OCI-LY1 (cell line): ENCODE measurements at regions not wholly inside any gene's neighbourhood (a gene's known extent, or its start where the extent isn't known, plus 50 kb on each side); places are given as distances from the start of the nearest gene placed in this dataset.

Source experiments
- H2AFZ ChIP-seq: fragments of 200-600 bp; sonication (generic), shearing (Covaris generic); 2 replicates; pipeline ENCODE4 v1.6.0; 2014; ENCODE audit warnings: antibody characterized with exemption, mild to moderate bottlenecking, low read length
- H3F3A ChIP-seq: fragments of 200-600 bp; sonication (generic), shearing (Covaris generic); 2 replicates; pipeline ENCODE4 v1.6.0; 2014; ENCODE audit warnings: mild to moderate bottlenecking, antibody characterized with exemption, low read length, moderate library complexity; ENCODE audit not compliant: insufficient read depth
- H3K27ac ChIP-seq: fragments of 200-600 bp; sonication (generic); 2 replicates; pipeline ENCODE4 v1.5.1; 2014; ENCODE audit warnings: low read length, mixed run types, mild to moderate bottlenecking, low read depth; ENCODE audit not compliant: poor library complexity, severe bottlenecking
- H3K27me3 ChIP-seq: fragments of 200-600 bp; sonication (generic); 2 replicates; pipeline ENCODE4 v1.6.0; 2014; ENCODE audit warnings: antibody characterized with exemption, mild to moderate bottlenecking, low read length, moderate library complexity; ENCODE audit not compliant: insufficient read depth
- H3K36me3 ChIP-seq: fragments of 200-600 bp; sonication (generic); 2 replicates; pipeline ENCODE4 v1.6.1; 2014; ENCODE audit warnings: mild to moderate bottlenecking, antibody characterized with exemption, low read length, moderate library complexity, mixed read lengths; ENCODE audit not compliant: insufficient read depth
- H3K4me1 ChIP-seq: fragments of 200-600 bp; sonication (generic); 2 replicates; pipeline ENCODE4 v1.5.1; 2014; ENCODE audit warnings: mild to moderate bottlenecking, low read length, moderate library complexity; ENCODE audit not compliant: insufficient read depth, severe bottlenecking
- H3K4me2 ChIP-seq: fragments of 200-600 bp; sonication (generic), shearing (Covaris generic); 2 replicates; pipeline ENCODE4 v1.6.1; 2014; ENCODE audit warnings: low read length
- H3K4me3 ChIP-seq: fragments of 200-600 bp; sonication (generic); 2 replicates; pipeline ENCODE4 v1.5.1; 2014; ENCODE audit warnings: low read length, low read depth, mild to moderate bottlenecking, mixed read lengths; ENCODE audit not compliant: poor library complexity, severe bottlenecking
- H3K79me2 ChIP-seq: fragments of 200-600 bp; shearing (Covaris generic); 2 replicates; pipeline ENCODE4 v1.6.1; 2016; ENCODE audit warnings: mixed run types, low read length, mixed read lengths; ENCODE audit not compliant: insufficient read depth
- H3K9ac ChIP-seq: fragments of 200-600 bp; sonication (generic), shearing (Covaris generic); 2 replicates; pipeline ENCODE4 v1.6.1; 2014; ENCODE audit warnings: mild to moderate bottlenecking, low read length, mixed read lengths
- H3K9me2 ChIP-seq: fragments of 200-600 bp; sonication (generic), shearing (Covaris generic); 2 replicates; pipeline ENCODE4 v1.6.1; 2014; ENCODE audit warnings: low read depth, mild to moderate bottlenecking, low read length, mixed read lengths
- H3K9me3 ChIP-seq: fragments of 200-600 bp; shearing (Covaris generic); 2 replicates; pipeline ENCODE4 v1.6.1; 2014; ENCODE audit warnings: low read length, mixed read lengths
- H4K20me1 ChIP-seq: fragments of 200-600 bp; sonication (generic), shearing (Covaris generic); 2 replicates; pipeline ENCODE4 v1.6.0; 2016; ENCODE audit warnings: mild to moderate bottlenecking, low read length; ENCODE audit not compliant: insufficient read depth
- CTCF ChIP-seq: fragments of 200-600 bp; sonication (generic), shearing (Covaris generic); IDR thresholded peaks from 2 replicates; pipeline ENCODE4 v1.5.1; 2017; ENCODE audit warnings: mild to moderate bottlenecking, antibody characterized with exemption, low read length, moderate library complexity, mixed read lengths
- EZH2 ChIP-seq: fragments of 200-600 bp; sonication (generic), shearing (Covaris generic); IDR thresholded peaks from 2 replicates; pipeline ENCODE4 v1.8.0; 2017; ENCODE audit warnings: borderline replicate concordance, mixed run types, mild to moderate bottlenecking, antibody characterized with exemption, low read length, moderate library complexity, mixed read lengths

- H2AFZ ChIP-seq, result no peak overlapping the region
- no peaks in the 10 kb centered on the region for H4K20me1 ChIP-seq
- H3K9me3 ChIP-seq, result no peaks in the 10 kb centered on the region
- H3K36me3 ChIP-seq, result no peaks in the 10 kb centered on the region
- H3K79me2 ChIP-seq, result no peaks in the 10 kb centered on the region
- H3K4me2 ChIP-seq, result no peak overlapping the region
- no peaks in the 10 kb centered on the region for H3K9me2 ChIP-seq
- H3K9ac ChIP-seq, result no peak overlapping the region
- H3K27ac ChIP-seq, result no peak overlapping the region
- no peaks in the 10 kb centered on the region for H3K27me3 ChIP-seq
- no peak overlapping the region for H3K4me3 ChIP-seq
- H3K4me1 ChIP-seq, result no peaks in the 10 kb centered on the region
- TF ChIP-seq CTCF, result no peak
- no peak for TF ChIP-seq EZH2
- no peaks in the 10 kb centered on the region for H3F3A ChIP-seq
Observed at GRCh38 chr10:90504172-90504571, 353.7 kb downstream of the HTR7 start.

- no peaks in the 10 kb centered on the region for H3F3A ChIP-seq
- H4K20me1 ChIP-seq, result no peaks in the 10 kb centered on the region
- no peak overlapping the region for H3K27ac ChIP-seq
- no peak for TF ChIP-seq EZH2
- TF ChIP-seq CTCF, result no peak
- no peaks in the 10 kb centered on the region for H3K9me3 ChIP-seq
- H3K79me2 ChIP-seq, result no peaks in the 10 kb centered on the region
- no peaks in the 10 kb centered on the region for H3K9me2 ChIP-seq
- H3K9ac ChIP-seq, result no peak overlapping the region
- no peak overlapping the region for H3K4me2 ChIP-seq
- no peaks in the 10 kb centered on the region for H3K4me1 ChIP-seq
- H2AFZ ChIP-seq, result no peak overlapping the region
- H3K4me3 ChIP-seq, result no peak overlapping the region
- H3K36me3 ChIP-seq, result no peaks in the 10 kb centered on the region
- H3K27me3 ChIP-seq, result no peaks in the 10 kb centered on the region
Observed at GRCh38 chr10:90526721-90527120, 331.1 kb downstream of the HTR7 start.

- H3K9me2 ChIP-seq, result no peaks in the 10 kb centered on the region
- H3K27ac ChIP-seq, result no peak overlapping the region
- no peak overlapping the region for H2AFZ ChIP-seq
- H3K9ac ChIP-seq, result no peak overlapping the region
- no peaks in the 10 kb centered on the region for H3K9me3 ChIP-seq
- H3K27me3 ChIP-seq, result no peaks in the 10 kb centered on the region
- H3K36me3 ChIP-seq, result no peaks in the 10 kb centered on the region
- no peak overlapping the region for H3K4me3 ChIP-seq
- H3K4me1 ChIP-seq, result no peaks in the 10 kb centered on the region
- no peaks in the 10 kb centered on the region for H3F3A ChIP-seq
- no peaks in the 10 kb centered on the region for H4K20me1 ChIP-seq
- TF ChIP-seq EZH2, result no peak
- no peak for TF ChIP-seq CTCF
- no peaks in the 10 kb centered on the region for H3K79me2 ChIP-seq
- H3K4me2 ChIP-seq, result no peak overlapping the region
Observed at GRCh38 chr10:90530521-90530920, 327.3 kb downstream of the HTR7 start.
